ENCODE measurements at regions not wholly inside any gene's neighbourhood (a gene's known extent, or its start where the extent isn't known, plus 50 kb on each side); places are given as distances from the start of the nearest gene placed in this dataset.
A peak's percentile ranks its signal among the peaks of the same experiment; 100 is the strongest.

GRCh38 chr14:83356080-83356479, 1822.4 kb upstream of the SEL1L start:
- DNase-seq, result no peak

GRCh38 chr14:83372271-83372670, 1838.6 kb upstream of the SEL1L start:
- DNase-seq, result no peak

- no peak for DNase-seq
These were observed 1845.8 kb upstream of the SEL1L start for GRCh38 chr14:83379436-83379835.

DNA sequence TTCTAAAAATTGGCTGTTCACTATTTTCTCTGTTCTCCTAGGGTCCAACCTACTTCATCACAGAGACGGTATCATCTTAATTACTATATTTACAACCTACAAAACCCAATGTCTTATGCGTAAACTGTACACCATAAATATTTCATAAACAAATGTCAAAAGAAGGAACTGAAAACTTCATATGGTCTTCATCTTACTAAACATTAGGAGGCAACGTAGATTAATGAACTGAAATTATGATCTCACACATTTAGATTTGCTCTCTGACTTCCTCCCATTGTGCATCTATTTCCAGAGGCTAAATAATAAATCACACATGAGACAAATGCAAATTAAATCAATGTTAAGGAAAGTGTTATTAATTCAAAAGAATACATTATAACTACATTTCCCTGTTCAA, 1850.6 kb upstream of the SEL1L start:
- DNase-seq, result no peak

DNA sequence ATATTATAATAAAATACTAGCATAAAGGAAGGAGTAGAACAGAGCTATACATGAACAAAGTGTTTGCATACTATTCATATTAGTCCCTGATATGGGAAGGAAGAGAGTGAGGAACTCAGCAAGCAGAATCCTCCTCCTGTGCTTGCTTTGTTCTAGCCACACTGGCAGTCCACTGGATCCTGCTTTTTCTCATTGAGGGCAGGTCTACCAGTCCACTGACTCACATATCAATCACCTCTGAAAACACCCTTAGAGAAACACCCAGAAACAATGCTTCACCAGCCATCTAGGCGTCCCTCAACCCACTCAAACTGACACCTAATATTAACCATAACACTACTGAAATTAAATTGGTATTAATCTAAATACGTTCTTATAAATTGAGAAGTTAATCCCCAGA, 1861.7 kb upstream of the SEL1L start:
- no peak for DNase-seq

DNA sequence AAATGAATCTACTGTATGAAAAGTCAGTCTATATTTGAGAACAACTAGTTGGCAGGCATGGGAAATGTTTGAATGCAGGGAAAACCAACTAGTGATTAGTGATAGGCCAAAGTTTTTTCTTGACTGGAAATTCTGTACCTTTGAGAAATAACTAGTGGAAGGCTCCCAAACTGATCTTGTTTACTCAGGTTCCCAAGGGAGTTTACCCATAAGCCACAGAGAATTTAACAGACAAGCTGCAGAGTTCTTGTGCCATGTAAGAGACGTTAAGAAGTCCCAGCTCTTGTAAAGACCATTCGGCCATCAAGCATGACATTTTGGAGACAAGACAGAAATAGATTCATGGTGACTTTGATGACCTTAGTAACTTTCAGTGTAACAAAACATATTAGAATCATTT, 1882.8 kb upstream of the SEL1L start:
- no peak for DNase-seq

DNA sequence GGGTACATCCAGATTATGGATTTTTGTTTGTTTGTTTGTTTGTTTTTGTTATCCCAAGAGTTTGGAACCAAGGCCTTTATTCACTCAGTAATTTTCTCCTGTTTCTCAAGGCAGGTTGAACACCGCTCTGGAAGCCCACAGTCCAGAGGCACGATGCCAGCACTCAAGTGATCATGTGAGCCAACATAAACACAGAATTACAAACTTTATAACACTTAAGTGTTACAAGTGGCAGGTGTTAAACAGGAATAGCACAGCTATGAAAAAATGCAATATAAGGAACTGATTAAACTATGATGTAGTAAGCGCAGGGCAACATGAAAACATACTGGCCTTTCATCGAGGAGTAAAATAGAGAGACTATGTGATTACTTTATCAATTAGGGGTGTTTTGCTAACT, 1885.8 kb upstream of the SEL1L start:
- DNase-seq, result no peak

DNA sequence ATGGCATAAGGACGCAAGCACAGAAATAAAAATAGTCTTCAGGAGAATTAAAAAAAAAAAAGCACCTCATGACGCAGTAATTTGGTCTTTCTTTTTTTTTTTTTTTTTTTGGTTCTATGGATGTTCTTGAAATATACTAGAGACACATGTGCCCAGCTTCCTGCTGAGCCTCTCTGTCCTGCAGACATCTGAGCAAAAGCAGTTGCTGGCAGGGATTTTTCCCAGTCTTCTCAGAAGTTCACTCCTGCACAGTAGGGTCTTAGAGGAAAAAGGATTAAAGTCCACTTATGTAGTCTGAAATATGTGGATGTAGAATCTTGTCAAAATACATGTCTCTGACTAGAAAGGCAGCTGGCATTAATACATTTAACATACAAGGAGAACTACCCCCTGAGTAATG, 1888.1 kb upstream of the SEL1L start:
- DNase-seq, result no peak

DNA sequence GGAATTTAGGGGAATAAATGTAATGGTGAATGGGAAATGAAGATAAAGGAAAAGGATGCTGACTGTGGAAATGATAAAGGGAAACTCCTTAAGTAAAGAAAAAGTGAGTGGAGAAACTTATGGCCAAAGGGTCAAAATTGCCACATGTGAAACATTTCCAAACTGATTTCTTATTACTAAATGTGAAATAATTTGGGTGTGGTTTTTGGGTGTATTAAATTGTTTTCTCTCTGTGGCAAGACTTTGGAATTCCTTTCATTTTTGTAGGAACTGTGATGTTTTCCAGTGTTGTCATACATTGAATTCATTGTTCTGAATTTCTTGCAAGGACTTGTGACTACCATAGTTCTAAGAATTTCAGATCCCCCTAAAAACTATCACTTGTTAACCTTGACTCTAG, 1891.5 kb upstream of the SEL1L start:
- no peak for DNase-seq

DNA sequence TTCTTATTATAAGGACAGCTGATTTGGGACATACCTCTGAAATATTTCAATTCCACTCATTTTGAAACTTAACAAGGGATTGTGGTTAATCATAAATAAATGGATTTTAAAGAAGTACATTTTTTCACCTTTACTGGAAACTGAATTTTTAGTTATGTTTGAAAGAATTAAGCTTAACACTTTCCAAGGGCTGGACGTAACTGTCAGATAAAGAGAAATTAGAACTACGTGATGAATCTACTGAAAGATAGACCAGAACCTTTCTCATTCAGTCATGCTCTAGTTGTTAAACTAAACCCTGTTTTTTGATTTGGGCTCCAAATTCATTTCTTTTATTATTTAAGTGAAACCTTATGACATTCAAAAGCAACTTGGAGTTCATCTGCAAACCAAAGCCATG, 1892.1 kb upstream of the SEL1L start:
- DNase-seq, result no peak

DNA sequence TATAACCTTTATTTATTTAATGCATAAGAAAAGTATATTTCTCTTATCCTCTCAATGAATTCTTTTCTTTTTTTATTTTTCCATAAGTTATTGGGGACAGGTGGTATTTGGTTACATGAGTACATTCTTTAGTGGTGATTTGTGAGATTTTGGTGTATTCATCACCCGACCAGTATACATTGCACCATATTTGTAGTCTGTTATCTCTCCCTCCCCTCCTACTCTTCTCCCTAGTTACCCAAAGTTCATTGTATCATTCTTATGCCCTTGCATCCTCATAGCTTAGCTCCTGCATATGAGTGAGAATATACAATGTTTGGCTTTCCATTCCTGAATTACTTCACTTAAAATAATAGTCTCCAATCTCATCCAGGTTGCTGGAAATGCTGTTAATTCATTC, 1900.0 kb upstream of the SEL1L start:
- no peak for DNase-seq

DNA sequence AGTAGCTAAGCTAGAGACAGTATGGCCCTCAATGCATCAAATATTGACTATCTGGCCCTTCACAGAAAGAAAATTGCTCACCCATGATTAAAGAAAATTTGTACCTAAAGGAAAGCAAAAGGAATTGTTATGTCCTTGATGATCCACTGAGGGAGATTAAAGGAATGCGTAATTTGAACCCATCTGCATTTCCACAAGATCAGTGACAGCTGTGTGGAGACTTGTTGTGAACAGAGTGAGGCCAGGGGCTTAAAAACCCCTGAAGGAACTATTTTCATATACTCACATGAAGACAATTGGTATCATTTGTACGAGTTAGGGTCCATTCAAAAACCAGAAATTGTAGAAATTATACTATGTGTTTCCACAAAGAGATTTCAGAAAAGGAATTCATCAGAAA, 1908.1 kb upstream of the SEL1L start:
- DNase-seq, result no peak

DNA sequence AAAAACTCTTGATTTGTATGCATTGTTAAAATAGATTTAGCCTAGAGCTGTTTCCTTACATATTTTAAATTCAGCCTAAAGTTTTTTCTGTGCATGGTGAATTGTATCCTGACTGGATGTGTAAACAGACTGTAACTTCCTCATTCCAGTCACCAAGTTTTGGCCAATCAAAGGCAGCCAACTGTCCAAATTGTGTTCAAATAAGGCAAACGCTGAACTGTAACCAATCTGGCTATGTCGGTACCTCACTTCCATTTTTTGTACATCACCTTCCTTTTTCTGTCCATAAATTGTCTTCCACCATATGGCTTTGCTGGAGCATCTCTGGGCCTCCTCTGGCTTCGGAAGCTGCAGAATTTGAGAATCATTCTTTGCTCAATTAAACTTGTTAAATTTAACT, 1921.9 kb upstream of the SEL1L start:
- DNase-seq, result no peak

DNA sequence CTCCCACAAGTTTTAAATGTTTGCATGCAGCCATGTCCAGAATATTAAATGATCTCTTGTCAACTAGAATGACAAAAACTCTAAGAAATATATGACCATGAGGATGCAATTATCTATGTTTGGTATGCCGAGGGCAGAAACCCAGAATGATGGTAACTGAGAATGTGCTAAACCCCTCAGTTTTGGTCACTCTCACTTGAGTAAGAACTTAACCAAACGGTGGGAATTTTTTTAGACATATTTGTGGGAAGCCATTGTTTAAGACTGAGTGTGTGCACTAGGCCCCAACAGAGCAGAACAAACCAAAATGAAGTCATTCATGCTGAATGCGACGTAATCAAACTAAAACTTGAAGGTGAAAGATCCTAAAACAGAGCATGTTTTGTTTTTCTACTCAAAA, 1927.9 kb upstream of the SEL1L start:
- DNase-seq, result no peak

GRCh38 chr14:83462759-83463158, 1929.1 kb upstream of the SEL1L start:
- DNase-seq, result no peak

DNA sequence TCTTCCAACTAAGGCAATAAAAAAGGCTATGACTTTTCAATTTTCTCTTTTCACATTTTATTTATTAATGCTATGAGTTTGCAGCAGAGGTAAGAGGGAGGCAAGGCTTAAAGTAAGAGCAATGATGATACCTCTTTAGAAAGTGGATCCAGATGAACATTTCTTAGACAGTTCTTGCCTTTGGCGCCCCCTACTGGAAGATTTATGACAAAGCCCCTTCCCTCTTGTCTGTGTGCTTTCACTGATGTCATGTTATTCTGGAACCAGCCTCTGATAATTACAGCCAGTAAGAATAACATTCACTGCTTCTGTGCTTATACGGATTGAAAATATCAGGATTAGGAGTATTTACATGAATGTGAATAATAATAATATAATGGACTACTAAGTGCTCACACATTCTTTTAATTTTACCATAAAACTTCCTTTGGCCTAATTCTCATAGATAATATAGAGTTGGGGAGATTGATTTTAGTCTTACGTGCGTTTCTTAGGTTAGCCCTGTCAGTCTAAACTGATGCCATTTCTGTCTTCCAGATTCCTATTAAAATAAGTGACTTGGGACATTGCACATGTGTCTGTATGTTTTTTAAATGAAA, 1929.9 kb upstream of the SEL1L start:
- peak in 11 of 58 donors; percentile 0 to 17 (median 5) for DNase-seq

- DNase-seq, result no peak
These were observed 1934.2 kb upstream of the SEL1L start for GRCh38 chr14:83467811-83468210.

- no peak for DNase-seq
These were observed 1936.8 kb upstream of the SEL1L start for GRCh38 chr14:83470466-83470865.

GRCh38 chr14:83470959-83471695, 1937.5 kb upstream of the SEL1L start:
- DNase-seq, result no peak

DNA sequence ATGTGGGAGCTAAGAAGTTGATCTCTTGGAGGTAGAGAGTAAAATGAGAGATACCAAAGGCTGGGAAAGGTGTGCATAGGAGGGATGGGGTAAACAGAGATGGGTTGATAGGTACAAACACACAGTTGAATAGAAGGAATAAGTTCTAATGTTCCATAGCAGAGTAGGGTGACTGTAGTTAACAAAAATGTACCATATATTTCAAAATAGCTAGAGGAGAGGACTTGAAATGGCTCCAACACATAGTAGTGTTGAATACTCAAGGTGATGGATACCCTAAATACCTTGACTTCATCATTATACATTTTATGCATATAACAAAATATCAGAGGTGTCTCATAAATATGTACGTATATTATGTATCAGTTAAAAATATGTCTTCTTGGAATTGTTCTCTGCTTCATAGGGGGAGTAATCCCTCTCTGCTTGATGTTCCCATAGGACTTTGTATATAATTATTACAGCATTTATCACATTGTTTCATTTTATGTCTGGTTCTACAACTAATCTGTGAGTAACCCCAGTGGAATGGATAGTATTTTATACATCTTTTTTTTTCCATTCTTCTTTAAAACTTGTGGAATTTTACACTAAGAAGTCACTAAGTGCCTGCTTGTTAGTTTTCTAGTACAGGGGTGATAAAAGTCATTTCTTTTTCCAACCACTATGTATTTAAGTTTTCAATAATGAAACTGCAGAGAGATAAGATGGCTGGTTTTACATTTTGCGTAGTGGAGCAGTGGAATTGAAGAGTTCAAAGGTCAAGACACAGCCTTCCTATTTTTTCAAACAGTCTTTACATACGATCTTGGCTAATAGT, 1940.0 kb upstream of the SEL1L start:
- DNase-seq, result no peak

DNA sequence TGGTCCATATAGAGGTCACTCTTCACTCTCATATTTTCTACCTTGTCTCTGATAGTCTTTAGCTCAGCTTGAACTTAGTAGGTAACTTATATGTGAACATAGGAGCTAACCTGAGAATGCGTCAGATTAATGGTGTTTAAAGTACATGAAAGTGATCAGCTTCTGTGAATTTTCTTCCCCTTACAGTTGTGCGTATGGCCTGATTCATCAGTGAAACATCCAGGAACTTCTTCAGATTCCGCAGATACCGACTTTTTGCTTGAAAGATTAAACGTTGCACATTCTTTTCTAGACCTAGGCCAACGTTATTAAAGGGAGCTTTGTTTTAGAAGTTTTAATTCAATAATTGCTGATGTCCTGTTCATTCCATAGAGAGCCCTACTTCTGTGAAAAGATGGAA, 1945.1 kb upstream of the SEL1L start:
- DNase-seq, result no peak

GRCh38 chr14:83483063-83483462, 1949.4 kb upstream of the SEL1L start:
- peak in 7 of 58 donors; percentile 0 to 39 (median 4) for DNase-seq

DNA sequence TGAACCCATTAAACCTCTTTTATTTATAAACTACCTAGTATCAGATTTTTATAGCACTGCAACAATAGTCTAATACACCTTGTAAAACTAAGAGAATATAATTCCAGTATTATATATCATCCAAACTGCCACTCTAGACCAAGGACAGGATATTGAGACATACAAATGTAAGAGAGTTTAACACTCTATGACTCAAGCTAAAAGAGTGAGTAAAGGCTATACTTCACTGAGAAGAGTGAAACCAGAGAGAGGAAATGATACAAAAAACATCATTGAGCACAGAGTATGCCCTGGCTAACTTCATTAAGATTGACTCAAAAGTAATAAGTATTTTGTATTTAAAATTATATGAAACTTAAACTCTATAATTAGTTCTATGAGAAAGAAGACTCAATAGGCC, 1951.9 kb upstream of the SEL1L start:
- DNase-seq, result no peak
